HEK293 (cell line): ENCODE measurements at regions not wholly inside any gene's neighbourhood (a gene's known extent, or its start where the extent isn't known, plus 50 kb on each side); places are given as distances from the start of the nearest gene placed in this dataset.

Source experiments
- CTCF ChIA-PET: fragments of 350-600 bp; formaldehyde crosslinking; extraction: SDS; loops from one replicate; lab custom pipeline; 2021; ENCODE audit warnings: antibody characterized with exemption; lab: Yijun Ruan, JAX
- POLR2A ChIA-PET: fragments of 300-600 bp; formaldehyde crosslinking; extraction: SDS; loops from one replicate; lab custom pipeline; 2020; ENCODE audit warnings: antibody characterized with exemption, inconsistent platforms; lab: Yijun Ruan, JAX
- H3K27ac ChIP-seq: fragments of 200-500 bp; sonication (Bioruptor generic); 2 replicates; pipeline ENCODE4 v1.5.1; 2014; ENCODE audit warnings: low read depth, low read length, control low read depth, inconsistent platforms; ENCODE audit errors: extremely low read depth
- H3K36me3 ChIP-seq, 2 experiments: fragments of 200-500 bp in 1 of 2; sonication (Bioruptor generic) in 1 of 2; 1 replicate in 1 of 2; 2 replicates in 1 of 2; pipeline ENCODE4 v1.5.1; 2014 to 2017; ENCODE audit warnings: inconsistent platforms in 2 of 2, low read length in 2 of 2; ENCODE audit not compliant: control insufficient read depth in 2 of 2, insufficient read depth in 1 of 2
- H3K4me1 ChIP-seq: fragments of 200-500 bp; sonication (Bioruptor generic); 2 replicates; pipeline ENCODE4 v1.5.1; 2014; ENCODE audit warnings: mild to moderate bottlenecking, low read length, inconsistent platforms; ENCODE audit not compliant: control insufficient read depth, insufficient read depth
- H3K4me3 ChIP-seq: 2 replicates; pipeline ENCODE4 v1.5.1; 2011; ENCODE audit warnings: low read depth, mild to moderate bottlenecking, control low read depth, low read length, moderate library complexity
- H3K9me3 ChIP-seq: fragments of 200-500 bp; sonication (Bioruptor generic); 2 replicates; pipeline ENCODE4 v1.5.1; 2014; ENCODE audit warnings: low read depth, low read length, inconsistent platforms; ENCODE audit not compliant: control insufficient read depth, insufficient read depth
- GLIS2 ChIP-seq: fragments of 450-650 bp; formaldehyde crosslinking; IDR thresholded peaks from 2 replicates; pipeline ENCODE4 v1.5.1; 2016; ENCODE audit warnings: missing biosample characterization, missing genetic modification characterization
- PRDM1 ChIP-seq: fragments of 450-650 bp; formaldehyde crosslinking; IDR thresholded peaks from 2 replicates; pipeline ENCODE4; 2016; ENCODE audit warnings: missing biosample characterization, missing genetic modification characterization
- PRDM6 ChIP-seq: fragments of 450-650 bp; formaldehyde crosslinking; IDR thresholded peaks from 2 replicates; pipeline ENCODE4 v1.5.1; 2017; ENCODE audit warnings: missing biosample characterization, missing genetic modification characterization
- SP3 ChIP-seq: fragments of 450-650 bp; formaldehyde crosslinking; IDR thresholded peaks from 2 replicates; pipeline ENCODE4 v1.5.1; 2016; ENCODE audit warnings: missing biosample characterization, missing genetic modification characterization
- YY2 ChIP-seq: fragments of 450-650 bp; formaldehyde crosslinking; IDR thresholded peaks from 2 replicates; pipeline ENCODE4 v1.5.1; 2016; ENCODE audit warnings: missing biosample characterization, missing genetic modification characterization
- ZBTB6 ChIP-seq: fragments of 450-650 bp; formaldehyde crosslinking; IDR thresholded peaks from 2 replicates; pipeline ENCODE4 v1.5.1; 2017; ENCODE audit warnings: missing biosample characterization, missing genetic modification characterization
- ZIC2 ChIP-seq: fragments of 450-650 bp; formaldehyde crosslinking; IDR thresholded peaks from 2 replicates; pipeline ENCODE4 v1.5.1; 2016; ENCODE audit warnings: missing biosample characterization, missing genetic modification characterization
- ZNF146 ChIP-seq: fragments of 450-650 bp; formaldehyde crosslinking; IDR thresholded peaks from 2 replicates; pipeline ENCODE4 v1.5.1; 2016; ENCODE audit warnings: missing biosample characterization, missing genetic modification characterization
- ZNF19 ChIP-seq: fragments of 450-650 bp; formaldehyde crosslinking; IDR thresholded peaks from 2 replicates; pipeline ENCODE4; 2016; ENCODE audit warnings: missing biosample characterization, missing genetic modification characterization, low read depth
- ZNF394 ChIP-seq: fragments of 450-650 bp; formaldehyde crosslinking; IDR thresholded peaks from 2 replicates; pipeline ENCODE4 v1.5.1; 2016; ENCODE audit warnings: missing biosample characterization, missing genetic modification characterization, mild to moderate bottlenecking, moderate library complexity, borderline replicate concordance
- ZNF433 ChIP-seq: fragments of 450-650 bp; formaldehyde crosslinking; IDR thresholded peaks from 2 replicates; pipeline ENCODE4 v1.5.1; 2016; ENCODE audit warnings: missing biosample characterization, missing genetic modification characterization, low read depth
- ZNF488 ChIP-seq: fragments of 450-650 bp; formaldehyde crosslinking; IDR thresholded peaks from 2 replicates; pipeline ENCODE4 v1.5.1; 2016; ENCODE audit warnings: missing biosample characterization, missing genetic modification characterization
- ZNF501 ChIP-seq: fragments of 450-650 bp; formaldehyde crosslinking; IDR thresholded peaks from 2 replicates; pipeline ENCODE4 v1.5.1; 2016; ENCODE audit warnings: missing biosample characterization, missing genetic modification characterization
- ZNF514 ChIP-seq: fragments of 450-650 bp; formaldehyde crosslinking; IDR thresholded peaks from 2 replicates; pipeline ENCODE4 v1.5.1; 2016; ENCODE audit warnings: missing biosample characterization, missing genetic modification characterization
- ZNF544 ChIP-seq: fragments of 450-650 bp; formaldehyde crosslinking; IDR thresholded peaks from 2 replicates; pipeline ENCODE4 v1.5.0; 2017; ENCODE audit warnings: missing biosample characterization, missing genetic modification characterization
- ZNF549 ChIP-seq: fragments of 450-650 bp; IDR thresholded peaks from 2 replicates; pipeline ENCODE4 v1.5.1; 2018; ENCODE audit warnings: missing biosample characterization, missing genetic modification characterization, mild to moderate bottlenecking, inconsistent platforms, moderate library complexity
- ZNF645 ChIP-seq: fragments of 450-650 bp; formaldehyde crosslinking; IDR thresholded peaks from 2 replicates; pipeline ENCODE4; 2016; ENCODE audit warnings: missing biosample characterization, missing genetic modification characterization
- ZNF654 ChIP-seq: fragments of 450-650 bp; formaldehyde crosslinking; IDR thresholded peaks from 2 replicates; pipeline ENCODE4 v1.5.1; 2016; ENCODE audit warnings: low read depth, missing biosample characterization, missing genetic modification characterization
- ZNF670 ChIP-seq: fragments of 450-650 bp; formaldehyde crosslinking; IDR thresholded peaks from 2 replicates; pipeline ENCODE4 v1.5.1; 2016; ENCODE audit warnings: missing biosample characterization, missing genetic modification characterization, low read depth
- ZNF830 ChIP-seq: fragments of 450-650 bp; IDR thresholded peaks from 2 replicates; pipeline ENCODE4 v1.5.0; 2018; ENCODE audit warnings: missing biosample characterization, missing genetic modification characterization, low read depth, mild to moderate bottlenecking, moderate library complexity
- ZSCAN23 ChIP-seq: fragments of 450-650 bp; formaldehyde crosslinking; IDR thresholded peaks from 2 replicates; pipeline ENCODE4 v1.5.1; 2016; ENCODE audit warnings: missing biosample characterization, missing genetic modification characterization

GRCh38 chr7:50202052-50202555, 102.4 kb upstream of the IKZF1 start:
- POLR2A ChIA-PET, result no interaction called here
- no peaks in the 10 kb centered on the region for H3K36me3 ChIP-seq
- TF ChIP-seq ZNF645 (no peak), ZIC2 (tag by site-specific recombination) (no peak), PRDM1 (tag by site-specific recombination) (no peak), PRDM6 (no peak), ZNF830 (no peak), ZNF670 (tag by site-specific recombination) (no peak), GLIS2 (tag by site-specific recombination) (no peak), ZNF514 (no peak), SP3 (tag by site-specific recombination) (no peak), ZNF549 (tag by site-specific recombination) (no peak), ZNF488 (tag by site-specific recombination) (no peak), ZNF394 (tag by site-specific recombination) (no peak), ZSCAN23 (tag by site-specific recombination) (no peak), ZNF433 (tag by site-specific recombination) (no peak), ZNF501 (tag by site-specific recombination) (no peak), ZBTB6 (tag by site-specific recombination) (no peak)
- TF ChIP-seq, all 188 proteins: peak for 0
- Histone ChIP-seq H3K4me3 (no peak overlapping the region), H3K27ac (no peak overlapping the region), H3K4me1 (no peaks in the 10 kb centered on the region), H3K9me3 (no peaks in the 10 kb centered on the region)
- CTCF ChIA-PET, result interaction anchor here (0.6 to 2.5 kb wide), 2 partner anchors 167 to 1891 kb away, joined by 3 to 8 read pairs; no protein-coding TSS in a partner anchor

- no peaks in the 10 kb centered on the region for H3K36me3 ChIP-seq
- POLR2A ChIA-PET, result no interaction called here
- H3K27ac ChIP-seq, result no peak overlapping the region
- TF ChIP-seq YY2 (tag by site-specific recombination) (no peak), ZNF19 (no peak), ZNF146 (tag by site-specific recombination) (no peak), ZNF654 (tag by site-specific recombination) (no peak), ZNF544 (tag by site-specific recombination) (no peak)
- CTCF ChIA-PET, result interaction anchor here (0.9 to 1.0 kb wide), 3 partner anchors 57 to 221 kb away, joined by 3 to 4 read pairs (median 3); partner anchors contain the start of gene ZPBP
- no peaks in the 10 kb centered on the region for H3K4me1 ChIP-seq
- H3K4me3 ChIP-seq, result no peak overlapping the region
- no peaks in the 10 kb centered on the region for H3K9me3 ChIP-seq
These were observed 104.7 kb upstream of the IKZF1 start for GRCh38 chr7:50199824-50200223.
